ENCODE measurements at regions not wholly inside any gene's neighbourhood (a gene's known extent, or its start where the extent isn't known, plus 50 kb on each side); places are given as distances from the start of the nearest gene placed in this dataset.

DNA sequence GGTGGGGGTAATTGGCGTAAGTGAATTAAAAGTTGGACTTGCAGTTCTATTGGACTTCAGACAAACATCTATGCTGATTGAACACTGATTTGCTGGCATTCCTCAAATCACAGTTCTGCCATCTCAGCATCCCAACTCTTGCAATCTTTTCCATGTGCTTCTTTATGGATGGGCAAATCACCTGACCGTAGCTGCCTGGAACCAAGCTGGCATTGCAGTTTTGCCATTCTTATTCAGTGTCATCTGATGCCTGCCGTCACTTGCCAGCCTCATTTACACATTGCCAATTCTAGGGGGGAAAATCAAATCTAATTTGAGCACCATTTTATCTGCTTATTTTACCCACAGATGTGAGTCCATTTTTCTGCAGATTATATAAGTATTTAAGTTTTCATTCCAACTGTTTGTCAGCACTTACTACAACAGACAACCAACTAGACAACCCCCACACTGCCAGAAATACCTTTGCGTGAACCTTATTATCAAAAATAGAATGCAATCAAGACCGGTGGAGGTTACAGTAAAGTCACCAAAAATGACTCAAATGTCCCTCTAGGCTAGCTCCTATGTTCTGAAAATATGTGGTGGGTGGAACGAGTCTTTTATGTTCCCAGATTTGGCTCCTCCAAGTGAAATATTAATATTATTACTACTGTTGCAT is 172.3 kb upstream of the CTBP2 start:
- intact Hi-C loops (cut with micrococcal nuclease), result no loop called here
- no peak for DNase-seq
- 97% methylated on average over 5 of the region's 6 CpGs for WGBS (ENCODE audit: insufficient coverage)
- Mint-ChIP-seq H3K36me3 (no peaks in the 10 kb centered on the region), H3K27ac (no peak overlapping the region), H3K9me3 (no peaks in the 10 kb centered on the region), H3K4me1 (no peaks in the 10 kb centered on the region), H3K4me3 (no peak overlapping the region), H3K27me3 (ENCODE audit: low read depth in 2 of 2) (peaks cover 9 to 17% of the 10 kb centered on the region in 2 donors)
- Histone ChIP-seq H3K9me3 (ENCODE audit: control insufficient read depth, insufficient read depth, low read length) (no peaks in the 10 kb centered on the region), H3K4me3 (ENCODE audit: low read length) (no peak overlapping the region), H3K4me1 (ENCODE audit: control insufficient read depth, insufficient read depth, low read length) (no peaks in the 10 kb centered on the region), H3K27ac (ENCODE audit: low read length) (no peak overlapping the region), H3K27me3 (ENCODE audit: control insufficient read depth, insufficient read depth, low read length) (no peaks in the 10 kb centered on the region), H3K36me3 (ENCODE audit: control insufficient read depth, insufficient read depth, low read length) (no peaks in the 10 kb centered on the region)
- no peak for ATAC-seq
- TF ChIP-seq, protein P1, sequence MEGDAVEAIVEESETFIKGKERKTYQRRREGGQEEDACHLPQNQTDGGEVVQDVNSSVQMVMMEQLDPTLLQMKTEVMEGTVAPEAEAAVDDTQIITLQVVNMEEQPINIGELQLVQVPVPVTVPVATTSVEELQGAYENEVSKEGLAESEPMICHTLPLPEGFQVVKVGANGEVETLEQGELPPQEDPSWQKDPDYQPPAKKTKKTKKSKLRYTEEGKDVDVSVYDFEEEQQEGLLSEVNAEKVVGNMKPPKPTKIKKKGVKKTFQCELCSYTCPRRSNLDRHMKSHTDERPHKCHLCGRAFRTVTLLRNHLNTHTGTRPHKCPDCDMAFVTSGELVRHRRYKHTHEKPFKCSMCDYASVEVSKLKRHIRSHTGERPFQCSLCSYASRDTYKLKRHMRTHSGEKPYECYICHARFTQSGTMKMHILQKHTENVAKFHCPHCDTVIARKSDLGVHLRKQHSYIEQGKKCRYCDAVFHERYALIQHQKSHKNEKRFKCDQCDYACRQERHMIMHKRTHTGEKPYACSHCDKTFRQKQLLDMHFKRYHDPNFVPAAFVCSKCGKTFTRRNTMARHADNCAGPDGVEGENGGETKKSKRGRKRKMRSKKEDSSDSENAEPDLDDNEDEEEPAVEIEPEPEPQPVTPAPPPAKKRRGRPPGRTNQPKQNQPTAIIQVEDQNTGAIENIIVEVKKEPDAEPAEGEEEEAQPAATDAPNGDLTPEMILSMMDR (IDR thresholded peaks at IDR 0.05), result no peak

DNA sequence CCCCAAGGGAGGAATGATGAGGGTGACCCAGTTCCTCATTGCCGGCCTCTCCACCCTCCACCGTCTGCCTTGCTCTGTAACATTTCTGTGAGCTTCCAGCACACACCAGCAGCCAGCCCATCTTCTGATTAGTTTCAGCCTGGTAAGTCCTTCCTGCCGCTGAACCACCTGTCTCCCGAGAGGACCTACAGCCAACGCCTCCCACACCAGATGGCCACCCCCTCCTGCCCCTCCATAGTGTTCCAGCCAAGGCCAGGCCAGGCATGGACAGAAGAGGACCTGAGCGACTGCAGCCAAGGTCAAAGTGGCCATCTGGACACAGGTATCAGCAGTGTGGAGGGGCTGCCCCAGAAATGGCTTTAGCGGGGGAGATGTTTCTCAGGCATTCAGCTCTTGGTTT is 170.7 kb upstream of the CTBP2 start:
- TF ChIP-seq, protein P1 (IDR thresholded peaks at IDR 0.05), result no peak
- Mint-ChIP-seq H3K4me1 (no peaks in the 10 kb centered on the region), H3K4me3 (no peak overlapping the region), H3K36me3 (no peaks in the 10 kb centered on the region), H3K9me3 (no peaks in the 10 kb centered on the region), H3K27me3 (ENCODE audit: low read depth in 2 of 2) (peaks cover 21 to 22% of the 10 kb centered on the region in 2 donors), H3K27ac (no peak overlapping the region)
- Histone ChIP-seq H3K27ac (ENCODE audit: low read length) (no peak overlapping the region), H3K27me3 (ENCODE audit: control insufficient read depth, insufficient read depth, low read length) (no peaks in the 10 kb centered on the region), H3K36me3 (ENCODE audit: control insufficient read depth, insufficient read depth, low read length) (no peaks in the 10 kb centered on the region), H3K4me3 (ENCODE audit: low read length) (no peak overlapping the region), H3K4me1 (ENCODE audit: control insufficient read depth, insufficient read depth, low read length) (no peaks in the 10 kb centered on the region), H3K9me3 (ENCODE audit: control insufficient read depth, insufficient read depth, low read length) (no peaks in the 10 kb centered on the region)
- intact Hi-C loops (cut with micrococcal nuclease), result no loop called here
- 91% methylated on average over 7 of the region's 7 CpGs for WGBS (ENCODE audit: insufficient coverage)
- DNase-seq, result no peak
- no peak for ATAC-seq

DNA sequence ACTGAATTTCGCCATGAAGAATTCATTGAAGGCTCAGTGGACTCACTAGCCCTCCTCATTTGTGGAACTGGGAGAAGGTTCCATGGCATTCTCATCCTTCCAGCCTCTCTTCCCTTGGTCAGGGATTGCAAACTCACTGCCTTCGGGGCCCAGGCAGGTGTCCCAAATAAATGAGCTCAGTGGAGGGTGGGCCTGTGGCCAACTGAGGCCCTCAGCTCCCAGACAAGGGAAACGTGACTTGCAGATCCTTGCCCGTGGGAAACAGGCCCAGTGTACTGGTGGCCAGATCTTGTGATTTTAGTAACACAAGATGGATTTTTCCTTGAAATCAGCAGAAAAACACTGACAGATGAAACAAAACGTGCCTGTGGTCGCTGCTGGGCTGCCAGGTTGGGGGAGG is 168.7 kb upstream of the CTBP2 start:
- Mint-ChIP-seq H3K4me3 (no peak overlapping the region), H3K9me3 (peaks cover 0 to 2% of the 10 kb centered on the region in 2 donors), H3K36me3 (peaks cover under 1% of the 10 kb centered on the region), H3K27ac (no peak overlapping the region), H3K4me1 (no peaks in the 10 kb centered on the region), H3K27me3 (ENCODE audit: low read depth in 2 of 2) (peaks cover 34% of the 10 kb centered on the region in 2 donors)
- DNase-seq (no peak), ATAC-seq (no peak)
- TF ChIP-seq, protein P1 (IDR thresholded peaks at IDR 0.05), result no peak
- Histone ChIP-seq H3K27me3 (ENCODE audit: control insufficient read depth, insufficient read depth, low read length) (no peaks in the 10 kb centered on the region), H3K4me1 (ENCODE audit: control insufficient read depth, insufficient read depth, low read length) (no peaks in the 10 kb centered on the region), H3K9me3 (ENCODE audit: control insufficient read depth, insufficient read depth, low read length) (no peaks in the 10 kb centered on the region), H3K27ac (ENCODE audit: low read length) (no peak overlapping the region), H3K36me3 (ENCODE audit: control insufficient read depth, insufficient read depth, low read length) (no peaks in the 10 kb centered on the region), H3K4me3 (ENCODE audit: low read length) (no peak overlapping the region)
- 73% methylated on average over 6 of the region's 6 CpGs for WGBS (ENCODE audit: insufficient coverage)
- intact Hi-C loops (cut with micrococcal nuclease), result no loop called here

DNA sequence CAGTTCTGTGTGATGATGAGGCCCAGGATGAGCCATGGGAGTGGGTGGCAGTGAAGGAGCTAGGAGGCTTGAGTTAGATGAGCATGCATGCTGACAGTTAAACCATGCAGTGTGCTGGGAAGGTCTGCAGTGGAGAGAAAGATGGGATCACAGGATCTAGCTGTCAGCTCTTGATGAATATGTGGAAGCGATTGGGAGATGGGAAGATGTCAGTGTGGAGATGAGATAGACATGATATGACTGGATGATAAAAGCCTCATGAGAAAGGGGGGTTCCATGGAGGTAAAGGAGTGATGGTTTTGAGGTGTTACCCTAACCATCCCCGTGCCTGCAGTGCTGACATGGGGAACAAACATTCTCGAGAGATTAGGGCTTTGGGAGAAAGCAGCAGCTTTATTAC is 165.0 kb upstream of the CTBP2 start:
- Mint-ChIP-seq H3K27ac (no peak overlapping the region), H3K4me3 (no peak overlapping the region), H3K9me3 (peaks cover 0 to 4% of the 10 kb centered on the region in 2 donors), H3K36me3 (peaks cover 8% of the 10 kb centered on the region), H3K27me3 (ENCODE audit: low read depth in 2 of 2) (peaks cover 28 to 42% of the 10 kb centered on the region in 2 donors), H3K4me1 (no peaks in the 10 kb centered on the region)
- Histone ChIP-seq H3K27ac (ENCODE audit: low read length) (no peak overlapping the region), H3K27me3 (ENCODE audit: control insufficient read depth, insufficient read depth, low read length) (peaks cover 6% of the 10 kb centered on the region), H3K36me3 (ENCODE audit: control insufficient read depth, insufficient read depth, low read length) (no peaks in the 10 kb centered on the region), H3K4me1 (ENCODE audit: control insufficient read depth, insufficient read depth, low read length) (no peaks in the 10 kb centered on the region), H3K4me3 (ENCODE audit: low read length) (no peak overlapping the region), H3K9me3 (ENCODE audit: control insufficient read depth, insufficient read depth, low read length) (peaks cover 8% of the 10 kb centered on the region)
- WGBS (ENCODE audit: insufficient coverage), result 58% methylated on average over 3 of the region's 3 CpGs
- no peak for DNase-seq
- intact Hi-C loops (cut with micrococcal nuclease), result no loop called here
- no peak for ATAC-seq
- TF ChIP-seq, protein P1 (IDR thresholded peaks at IDR 0.05), result no peak
